Gastrocnemius medialis (tissue), 4 donors: ENCODE measurements at regions not wholly inside any gene's neighbourhood (a gene's known extent, or its start where the extent isn't known, plus 50 kb on each side); places are given as distances from the start of the nearest gene placed in this dataset.

Experiments
- ATAC-seq, 2 donors: fragments of 150-250 bp; one replicate each; pipeline ENCODE4 v1.9.1; 2016
- DNase-seq, 2 donors: peaks; one replicate each; pipeline ENCODE4 v3.0.0-alpha.2; 2019
- H3K27ac ChIP-seq, 4 donors: fragments of 200-600 bp; sonication (generic); 1 replicate in 1 of 4; 2 replicates in 3 of 4; pipeline ENCODE4 v1.5.1; 2016 to 2018; ENCODE audit warnings: mild to moderate bottlenecking in 2 of 4, moderate library complexity in 1 of 4
- H3K27me3 ChIP-seq, 3 donors: fragments of 200-600 bp; sonication (generic) in 2 of 3; 1 replicate in 1 of 3; 2 replicates in 2 of 3; pipeline versions ENCODE4 v1.5.1 to v1.6.0; 2016 to 2019; ENCODE audit warnings: mild to moderate bottlenecking in 1 of 3, moderate library complexity in 1 of 3
- H3K36me3 ChIP-seq, 2 donors: fragments of 200-600 bp; sonication (generic) in 1 of 2; one replicate each; pipeline ENCODE4 v1.5.1; 2017 to 2018
- H3K4me1 ChIP-seq, 2 donors: fragments of 200-600 bp; sonication (generic) in 1 of 2; one replicate each; pipeline ENCODE4 v1.5.1; 2016 to 2017; ENCODE audit warnings: mild to moderate bottlenecking in 2 of 2
- H3K4me3 ChIP-seq, 4 donors: fragments of 200-600 bp; sonication (generic) in 3 of 4; 1 replicate in 1 of 4; 2 replicates in 3 of 4; pipeline ENCODE4 v1.5.1; 2016 to 2019; ENCODE audit warnings: mild to moderate bottlenecking in 2 of 4
- H3K9me3 ChIP-seq, 3 donors: fragments of 200-600 bp; sonication (generic) in 2 of 3; 1 replicate in 1 of 3; 2 replicates in 2 of 3; pipeline ENCODE4 v1.5.1; 2016 to 2019
- POLR2A ChIP-seq, 2 donors: fragments of 450-650 bp; IDR thresholded peaks; one replicate each; pipeline ENCODE4 v1.6.1; 2017; ENCODE audit warnings: antibody characterized with exemption in 2 of 2, mild to moderate bottlenecking in 2 of 2, moderate library complexity in 2 of 2
- in situ Hi-C, 4 donors: fragments of 200-750 bp; cut with MboI; loops; one replicate each; pipeline versions ENCODE4 v1.15.0 to v1.8.0; 2017; ENCODE audit warnings: low sequenced_read_pairs in 4 of 4
- intact Hi-C: fragments of 100-400 bp; cut with DNase I; formaldehyde crosslinking; loops from one replicate; pipeline ENCODE4 v1.15.1; 2023; ENCODE audit warnings: low total_unique reads
- TF ChIP-seq, protein P1 (sequence below), 5 experiments: fragments of 450-650 bp in 3 of 5; fragments of 200-600 bp in 2 of 5; sonication (generic) in 2 of 5; IDR thresholded peaks in 4 of 5; conservative IDR thresholded peaks in 1 of 5; 1 replicate in 4 of 5; 2 replicates in 1 of 5; pipeline ENCODE4 v1.5.1; 2016 to 2019; ENCODE audit warnings: antibody characterized with exemption in 5 of 5, mild to moderate bottlenecking in 3 of 5, moderate library complexity in 3 of 5

DNA sequence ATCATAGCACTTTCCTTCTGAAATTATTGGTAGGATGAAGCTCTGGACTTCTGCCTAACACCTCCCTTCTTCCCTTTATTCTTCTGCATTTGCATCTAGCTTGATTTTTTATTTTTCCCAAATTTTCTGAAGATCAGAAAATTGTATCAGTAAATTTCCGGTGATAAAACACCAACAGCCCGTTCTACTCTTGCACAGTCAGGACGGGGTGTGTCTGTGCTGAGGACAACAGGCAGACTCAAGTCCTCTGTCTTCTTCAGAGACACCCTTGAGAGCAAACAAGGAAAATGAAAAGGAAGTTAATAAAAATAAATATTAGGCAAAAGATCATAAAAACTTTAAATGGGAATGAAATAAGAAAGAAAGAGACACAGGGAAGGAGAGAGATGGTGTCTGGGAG is 120.7 kb downstream of the ARL4C start:
- ATAC-seq: no peak
- Histone ChIP-seq H3K27me3 (no peaks in the 10 kb centered on the region), H3K9me3 (no peaks in the 10 kb centered on the region), H3K36me3 (no peaks in the 10 kb centered on the region), H3K4me3 (no peak overlapping the region), H3K27ac (no peak overlapping the region), H3K4me1 (peaks cover 0 to 7% of the 10 kb centered on the region in 2 donors)
- DNase-seq: no peak
- in situ Hi-C loops: no loop called here
- no peak for TF ChIP-seq POLR2A (IDR thresholded peaks at IDR 0.05)
- intact Hi-C loops: no loop called here

DNA sequence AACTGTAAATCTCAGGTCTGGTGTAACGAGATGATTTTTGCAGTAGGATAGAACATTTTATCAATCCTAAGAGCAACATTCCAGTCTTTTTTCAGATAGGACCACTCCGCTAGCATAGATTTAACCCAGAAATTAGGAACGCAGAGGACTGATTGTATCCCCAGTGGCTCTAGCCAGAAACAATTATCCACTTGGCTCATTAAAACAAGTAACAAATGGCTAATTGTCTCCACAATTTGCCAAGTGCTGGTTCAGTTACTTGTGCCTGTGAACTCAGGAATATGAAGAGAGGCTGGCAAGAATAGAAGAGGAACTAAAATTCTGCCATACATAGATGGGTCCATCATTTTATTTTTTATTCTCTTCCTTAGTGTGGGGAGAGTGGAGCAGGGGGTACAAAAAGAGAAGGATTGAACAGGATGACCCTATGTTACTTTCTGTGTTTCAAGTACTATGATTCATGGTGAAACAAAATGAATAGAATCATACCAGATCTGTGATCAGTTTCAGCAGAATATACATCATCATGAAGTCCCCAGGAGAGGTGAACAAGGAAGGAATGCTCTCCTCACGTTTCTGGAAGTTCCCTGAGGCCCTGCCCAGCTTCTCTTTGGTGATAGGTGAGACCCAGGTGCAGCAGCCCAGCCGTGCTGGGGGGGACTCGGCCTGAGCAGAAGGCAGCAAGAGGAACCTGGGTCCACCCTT is 121.6 kb downstream of the ARL4C start:
- no peak for DNase-seq
- no peak for TF ChIP-seq POLR2A (IDR thresholded peaks at IDR 0.05)
- TF ChIP-seq, protein P1, sequence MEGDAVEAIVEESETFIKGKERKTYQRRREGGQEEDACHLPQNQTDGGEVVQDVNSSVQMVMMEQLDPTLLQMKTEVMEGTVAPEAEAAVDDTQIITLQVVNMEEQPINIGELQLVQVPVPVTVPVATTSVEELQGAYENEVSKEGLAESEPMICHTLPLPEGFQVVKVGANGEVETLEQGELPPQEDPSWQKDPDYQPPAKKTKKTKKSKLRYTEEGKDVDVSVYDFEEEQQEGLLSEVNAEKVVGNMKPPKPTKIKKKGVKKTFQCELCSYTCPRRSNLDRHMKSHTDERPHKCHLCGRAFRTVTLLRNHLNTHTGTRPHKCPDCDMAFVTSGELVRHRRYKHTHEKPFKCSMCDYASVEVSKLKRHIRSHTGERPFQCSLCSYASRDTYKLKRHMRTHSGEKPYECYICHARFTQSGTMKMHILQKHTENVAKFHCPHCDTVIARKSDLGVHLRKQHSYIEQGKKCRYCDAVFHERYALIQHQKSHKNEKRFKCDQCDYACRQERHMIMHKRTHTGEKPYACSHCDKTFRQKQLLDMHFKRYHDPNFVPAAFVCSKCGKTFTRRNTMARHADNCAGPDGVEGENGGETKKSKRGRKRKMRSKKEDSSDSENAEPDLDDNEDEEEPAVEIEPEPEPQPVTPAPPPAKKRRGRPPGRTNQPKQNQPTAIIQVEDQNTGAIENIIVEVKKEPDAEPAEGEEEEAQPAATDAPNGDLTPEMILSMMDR (IDR thresholded peaks at IDR 0.05 in 4 of 5, conservative IDR thresholded peaks at IDR 0.05 in 1 of 5): no peak
- intact Hi-C loops: no loop called here
- no peak overlapping the region for H3K4me3 ChIP-seq
- H3K36me3 ChIP-seq: no peaks in the 10 kb centered on the region
- no peaks in the 10 kb centered on the region for H3K9me3 ChIP-seq
- H3K27me3 ChIP-seq: no peaks in the 10 kb centered on the region
- no peak overlapping the region for H3K27ac ChIP-seq
- in situ Hi-C loops: no loop called here
- H3K4me1 ChIP-seq: peaks cover 0 to 7% of the 10 kb centered on the region in 2 donors
- ATAC-seq: no peak

DNA sequence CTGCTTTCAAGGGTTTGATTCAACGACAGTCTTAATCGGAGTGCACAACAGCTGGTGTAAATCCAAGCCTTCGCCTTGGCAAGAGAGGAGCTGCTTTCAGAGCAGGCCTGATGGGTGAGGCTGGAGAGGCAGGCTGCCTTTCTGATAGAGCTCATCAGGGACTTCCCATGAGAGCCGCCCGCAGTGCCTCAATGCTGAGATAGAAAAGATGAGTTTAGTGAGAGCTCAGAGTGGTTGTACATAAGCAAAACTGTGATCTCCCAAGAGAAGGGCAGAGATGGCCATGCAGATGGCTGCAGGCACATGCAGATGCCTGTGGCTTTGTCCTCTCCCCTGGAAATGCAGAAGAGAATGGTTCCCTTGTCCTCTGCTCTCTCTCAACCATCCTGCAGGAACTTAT is 122.1 kb downstream of the ARL4C start:
- Histone ChIP-seq H3K36me3 (no peaks in the 10 kb centered on the region), H3K4me1 (peaks cover 0 to 7% of the 10 kb centered on the region in 2 donors), H3K4me3 (no peak overlapping the region), H3K27me3 (no peaks in the 10 kb centered on the region), H3K27ac (no peak overlapping the region), H3K9me3 (no peaks in the 10 kb centered on the region)
- intact Hi-C loops (no loop called here), in situ Hi-C loops (no loop called here)
- ATAC-seq (no peak), DNase-seq (no peak)
- TF ChIP-seq POLR2A (IDR thresholded peaks at IDR 0.05): no peak
- TF ChIP-seq, protein P1 (IDR thresholded peaks at IDR 0.05 in 4 of 5, conservative IDR thresholded peaks at IDR 0.05 in 1 of 5): no peak

DNA sequence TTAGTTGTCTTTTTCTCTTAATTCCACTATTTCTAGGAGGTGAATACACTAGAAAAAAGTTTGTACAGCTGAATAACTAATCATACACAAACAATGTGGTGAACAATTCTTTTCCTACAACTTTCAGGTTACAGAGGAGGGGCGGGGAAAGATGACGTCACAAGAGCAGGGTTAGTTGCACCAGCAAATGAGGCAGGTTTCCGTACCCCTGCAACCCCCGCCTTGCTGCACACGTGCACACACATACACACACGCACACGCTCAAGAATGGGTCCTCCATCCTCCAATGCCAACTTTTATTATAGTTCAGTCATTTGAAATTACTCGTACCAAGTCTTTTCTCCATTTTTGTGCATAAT is 122.8 kb downstream of the ARL4C start:
- no peak overlapping the region for H3K27ac ChIP-seq
- no peak for TF ChIP-seq POLR2A (IDR thresholded peaks at IDR 0.05)
- TF ChIP-seq, protein P1 (IDR thresholded peaks at IDR 0.05 in 4 of 5, conservative IDR thresholded peaks at IDR 0.05 in 1 of 5): no peak
- DNase-seq (no peak), ATAC-seq (no peak)
- H3K36me3 ChIP-seq: no peaks in the 10 kb centered on the region
- intact Hi-C loops: no loop called here
- H3K4me3 ChIP-seq: no peak overlapping the region
- H3K27me3 ChIP-seq: no peaks in the 10 kb centered on the region
- H3K9me3 ChIP-seq: no peaks in the 10 kb centered on the region
- H3K4me1 ChIP-seq: peaks cover 0 to 7% of the 10 kb centered on the region in 2 donors
- in situ Hi-C loops: no loop called here

DNA sequence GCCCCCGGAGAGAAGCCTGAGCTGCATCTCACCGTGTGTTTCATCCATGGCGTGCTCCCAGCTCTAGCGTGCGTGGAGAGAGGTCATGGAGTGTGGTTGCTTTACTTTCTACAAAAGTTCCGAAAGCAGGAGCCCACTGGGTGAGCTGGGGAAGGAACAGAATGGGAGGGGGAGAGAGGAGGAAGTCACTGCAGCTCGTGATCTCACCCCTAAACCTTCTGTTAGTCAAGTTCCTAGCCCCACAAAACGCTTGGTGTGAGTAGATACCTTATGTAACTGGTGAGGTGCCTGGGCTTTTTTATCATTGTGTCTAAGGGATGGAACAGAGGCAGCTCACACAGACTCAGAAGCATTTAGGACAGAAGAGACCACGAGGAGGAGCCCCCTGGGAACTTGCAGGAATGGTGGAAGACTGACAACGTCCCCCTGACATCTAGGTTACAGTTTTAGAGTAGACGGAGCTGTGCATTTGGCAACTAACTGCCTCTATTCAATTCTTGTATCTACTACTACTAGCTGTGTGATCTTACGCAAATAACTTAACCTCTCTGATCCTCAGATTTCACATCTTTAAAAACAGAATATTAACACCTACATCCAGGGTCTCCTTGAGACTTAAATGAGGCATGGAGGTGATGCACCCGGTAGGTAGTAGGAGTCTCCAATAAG is 123.3 kb downstream of the ARL4C start:
- Histone ChIP-seq H3K27me3 (no peaks in the 10 kb centered on the region), H3K36me3 (no peaks in the 10 kb centered on the region), H3K9me3 (no peaks in the 10 kb centered on the region), H3K27ac (no peak overlapping the region), H3K4me1 (peaks cover 0 to 6% of the 10 kb centered on the region in 2 donors), H3K4me3 (no peak overlapping the region)
- intact Hi-C loops (no loop called here), in situ Hi-C loops (no loop called here)
- ATAC-seq: no peak
- DNase-seq: no peak
- no peak for TF ChIP-seq POLR2A (IDR thresholded peaks at IDR 0.05)
- TF ChIP-seq, protein P1 (IDR thresholded peaks at IDR 0.05 in 4 of 5, conservative IDR thresholded peaks at IDR 0.05 in 1 of 5): no peak
